Upper lobe of left lung (tissue), 6 donors: ENCODE measurements at regions not wholly inside any gene's neighbourhood (a gene's known extent, or its start where the extent isn't known, plus 50 kb on each side); places are given as distances from the start of the nearest gene placed in this dataset.
A peak's percentile ranks its signal among the peaks of the same experiment; 100 is the strongest.
"Not testable (repeated sequence)": the region's sequence is repeated elsewhere in the genome, so short reads cannot be mapped to it uniquely, and the experiment has no call there.

Experiments
- ATAC-seq, 2 donors: fragments of 200-7000 bp; cut with Tn5 transposase; one replicate each; pipeline ENCODE4 v1.9.1; 2022; ENCODE audit warnings: mild to moderate bottlenecking in 2 of 2, moderate library complexity in 2 of 2; ENCODE audit not compliant: low FRiP score in 2 of 2
- DNase-seq, 2 donors: peaks; one replicate each; pipeline ENCODE4 v3.0.0-alpha.2; 2019 to 2020
- H3K27ac ChIP-seq, 4 donors: fragments of 200-600 bp; sonication (generic); one replicate each; pipeline ENCODE4 v1.5.1; 2016 to 2019
- H3K27me3 ChIP-seq, 4 donors: fragments of 200-600 bp; sonication (generic); one replicate each; pipeline ENCODE4 v1.5.1; 2017 to 2019
- H3K36me3 ChIP-seq, 4 donors: fragments of 200-600 bp; sonication (generic); one replicate each; pipeline ENCODE4 v1.5.1; 2016 to 2019
- H3K4me1 ChIP-seq, 4 donors: fragments of 200-600 bp; sonication (generic); one replicate each; pipeline ENCODE4 v1.5.1; 2018 to 2019
- H3K4me3 ChIP-seq, 4 donors: fragments of 200-600 bp; sonication (generic); one replicate each; pipeline ENCODE4 v1.5.1; 2017 to 2019; ENCODE audit warnings: mild to moderate bottlenecking in 2 of 4, moderate library complexity in 1 of 4
- H3K9me3 ChIP-seq, 4 donors: fragments of 200-600 bp; sonication (generic); one replicate each; pipeline ENCODE4 v1.5.1; 2018 to 2019
- EP300 ChIP-seq, 4 donors: sonication (generic); formaldehyde crosslinking; IDR thresholded peaks; one replicate each; pipeline ENCODE4 v1.5.1; 2017; ENCODE audit warnings: antibody characterized with exemption in 4 of 4, control low read depth in 2 of 4
- POLR2A ChIP-seq, 4 donors: fragments of 450-650 bp; IDR thresholded peaks; one replicate each; pipeline ENCODE4 v1.5.1; 2016 to 2017; ENCODE audit warnings: antibody characterized with exemption in 4 of 4, mild to moderate bottlenecking in 2 of 4
- POLR2AphosphoS5 ChIP-seq, 2 donors: sonication (generic); formaldehyde crosslinking; IDR thresholded peaks; one replicate each; pipeline ENCODE4 v1.5.1; 2017; ENCODE audit warnings: antibody characterized with exemption in 2 of 2
- WGBS, 2 donors: methylation state at CpG; one replicate each; pipeline ENCODE4 v1.1.5; 2017 to 2018; 5-methylcytosine and 5-hydroxymethylcytosine counted together
- TF ChIP-seq, protein P1 (sequence below), 6 experiments: fragments of 450-650 bp in 4 of 6; fragments of 200-600 bp in 2 of 6; sonication (generic) in 2 of 6; IDR thresholded peaks; one replicate each; pipeline ENCODE4 v1.5.1; 2016 to 2019; ENCODE audit warnings: antibody characterized with exemption in 6 of 6
- donor health status: DM: no; HTN: no; CAD: no; lungs with moderate emphysema.
- donor health status: DM: no; HTN: yes; CAD: no; lungs with severe emphysema.

DNA sequence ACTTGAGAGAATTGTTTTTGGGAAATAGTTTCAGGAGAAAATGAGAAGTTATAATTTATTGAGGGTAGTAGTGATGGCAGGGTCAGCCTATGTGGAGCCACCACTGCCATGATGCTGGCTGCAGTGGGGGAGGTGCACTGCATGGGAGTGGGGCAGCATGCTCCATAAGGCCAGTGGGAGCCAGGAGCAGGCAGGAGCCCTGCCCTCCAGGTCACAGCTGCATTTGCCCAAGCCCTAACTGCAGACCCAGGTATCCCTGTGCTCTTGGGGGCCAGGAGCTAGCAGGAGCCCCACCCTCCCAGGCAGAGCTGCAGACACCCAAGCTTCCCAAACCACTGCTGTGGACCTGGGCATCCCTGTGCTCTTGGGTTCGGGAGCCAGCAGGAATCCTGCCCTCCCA is 757.3 kb upstream of the CRIM1 start:
- Histone ChIP-seq H3K9me3 (peaks cover 0 to 17% (median 3%) of the 10 kb centered on the region in 4 donors), H3K27ac (no peak overlapping the region), H3K4me3 (no peak overlapping the region), H3K4me1 (no peaks in the 10 kb centered on the region), H3K27me3 (no peaks in the 10 kb centered on the region), H3K36me3 (no peaks in the 10 kb centered on the region)
- TF ChIP-seq POLR2AphosphoS5 (IDR thresholded peaks at IDR 0.05) (no peak), EP300 (IDR thresholded peaks at IDR 0.05) (no peak), POLR2A (IDR thresholded peaks at IDR 0.05) (no peak)
- TF ChIP-seq, protein P1, sequence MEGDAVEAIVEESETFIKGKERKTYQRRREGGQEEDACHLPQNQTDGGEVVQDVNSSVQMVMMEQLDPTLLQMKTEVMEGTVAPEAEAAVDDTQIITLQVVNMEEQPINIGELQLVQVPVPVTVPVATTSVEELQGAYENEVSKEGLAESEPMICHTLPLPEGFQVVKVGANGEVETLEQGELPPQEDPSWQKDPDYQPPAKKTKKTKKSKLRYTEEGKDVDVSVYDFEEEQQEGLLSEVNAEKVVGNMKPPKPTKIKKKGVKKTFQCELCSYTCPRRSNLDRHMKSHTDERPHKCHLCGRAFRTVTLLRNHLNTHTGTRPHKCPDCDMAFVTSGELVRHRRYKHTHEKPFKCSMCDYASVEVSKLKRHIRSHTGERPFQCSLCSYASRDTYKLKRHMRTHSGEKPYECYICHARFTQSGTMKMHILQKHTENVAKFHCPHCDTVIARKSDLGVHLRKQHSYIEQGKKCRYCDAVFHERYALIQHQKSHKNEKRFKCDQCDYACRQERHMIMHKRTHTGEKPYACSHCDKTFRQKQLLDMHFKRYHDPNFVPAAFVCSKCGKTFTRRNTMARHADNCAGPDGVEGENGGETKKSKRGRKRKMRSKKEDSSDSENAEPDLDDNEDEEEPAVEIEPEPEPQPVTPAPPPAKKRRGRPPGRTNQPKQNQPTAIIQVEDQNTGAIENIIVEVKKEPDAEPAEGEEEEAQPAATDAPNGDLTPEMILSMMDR (IDR thresholded peaks at IDR 0.05), result no peak
- peak in 1 of 2 donors; percentile 61 for ATAC-seq
- DNase-seq, result peak in 1 of 2 donors; percentile 38
- WGBS, 2 donors, result 60 to 100% methylated on average over 1 of the region's 1 CpG

DNA sequence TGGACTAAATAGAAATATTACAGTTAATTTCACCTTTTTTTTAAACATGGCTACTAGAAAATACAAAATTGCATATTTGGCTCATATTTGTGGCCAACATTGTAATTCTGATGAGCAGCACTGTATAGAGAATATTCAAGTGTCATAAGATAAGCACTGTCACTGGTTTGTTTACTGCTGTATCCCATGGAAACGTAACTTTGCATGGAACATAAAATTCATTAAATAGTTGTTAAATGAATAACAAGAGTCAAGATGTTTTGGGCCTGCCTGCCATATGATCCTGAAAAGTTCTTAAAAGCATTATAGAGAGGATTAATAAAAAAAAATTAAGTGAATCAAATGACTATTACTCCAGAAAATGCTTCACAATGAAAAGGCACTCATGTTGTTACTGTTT is 763.7 kb upstream of the CRIM1 start:
- no peaks in the 10 kb centered on the region for H3K27me3 ChIP-seq
- no peak for TF ChIP-seq POLR2A (IDR thresholded peaks at IDR 0.05)
- TF ChIP-seq EP300 (IDR thresholded peaks at IDR 0.05), result no peak
- TF ChIP-seq, protein P1 (IDR thresholded peaks at IDR 0.05), result no peak
- TF ChIP-seq POLR2AphosphoS5 (IDR thresholded peaks at IDR 0.05), result no peak
- no peak for DNase-seq
- H3K27ac ChIP-seq, result no peak overlapping the region
- no peaks in the 10 kb centered on the region for H3K4me1 ChIP-seq
- H3K4me3 ChIP-seq, result no peak overlapping the region
- H3K9me3 ChIP-seq, result no peaks in the 10 kb centered on the region
- no peak for ATAC-seq
- WGBS, 2 donors, result 67 to 72% methylated on average over 1 of the region's 1 CpG
- H3K36me3 ChIP-seq, result no peaks in the 10 kb centered on the region

DNA sequence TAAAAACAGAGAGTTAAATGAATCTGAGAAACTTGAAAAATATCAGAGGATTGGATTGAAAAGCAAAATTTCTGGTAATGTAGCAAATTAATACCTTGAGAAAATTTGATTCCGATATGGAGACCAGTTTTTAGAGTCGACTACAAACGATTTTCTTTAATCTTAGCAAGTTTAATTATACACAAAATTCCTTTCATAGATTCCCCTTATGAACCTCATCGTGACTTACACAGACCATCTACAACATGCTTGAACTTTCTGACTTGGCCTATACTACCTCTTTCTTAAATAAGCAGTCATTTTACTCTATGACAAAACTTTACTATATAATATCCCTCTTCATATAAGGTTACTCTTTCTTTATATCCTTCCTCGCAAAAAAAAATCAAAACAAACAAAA is 769.6 kb upstream of the CRIM1 start:
- Histone ChIP-seq H3K4me3 (no peak overlapping the region), H3K4me1 (no peaks in the 10 kb centered on the region), H3K9me3 (peaks cover 0 to 13% (median 3%) of the 10 kb centered on the region in 4 donors), H3K27me3 (no peaks in the 10 kb centered on the region), H3K27ac (no peak overlapping the region), H3K36me3 (no peaks in the 10 kb centered on the region)
- ATAC-seq (no peak), DNase-seq (no peak)
- TF ChIP-seq POLR2A (IDR thresholded peaks at IDR 0.05) (no peak), EP300 (IDR thresholded peaks at IDR 0.05) (no peak), POLR2AphosphoS5 (IDR thresholded peaks at IDR 0.05) (no peak)
- TF ChIP-seq, protein P1 (IDR thresholded peaks at IDR 0.05), result no peak
- 87 to 92% methylated on average over 5 of the region's 5 CpGs for WGBS, 2 donors

DNA sequence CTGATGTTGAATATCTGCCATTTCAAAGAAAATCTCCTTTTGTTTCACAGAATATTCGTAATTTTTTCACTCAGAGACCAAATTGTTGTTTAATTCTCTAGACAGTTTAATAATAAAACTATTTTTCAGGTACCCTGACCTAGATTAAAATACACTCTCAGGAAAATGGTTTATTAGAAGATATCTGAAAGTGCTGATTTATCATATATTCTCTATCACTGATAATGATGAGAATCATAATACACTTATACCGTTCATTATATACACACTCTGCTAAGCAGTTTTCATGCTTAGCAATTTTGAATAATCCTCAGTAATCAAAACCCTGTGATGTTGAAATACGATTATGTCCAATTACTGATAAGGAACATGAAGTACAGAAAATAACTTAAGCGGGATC is 772.9 kb upstream of the CRIM1 start:
- ATAC-seq, result no peak
- TF ChIP-seq, protein P1 (IDR thresholded peaks at IDR 0.05), result no peak
- TF ChIP-seq EP300 (IDR thresholded peaks at IDR 0.05), result no peak
- no peak for TF ChIP-seq POLR2AphosphoS5 (IDR thresholded peaks at IDR 0.05)
- TF ChIP-seq POLR2A (IDR thresholded peaks at IDR 0.05), result no peak
- Histone ChIP-seq H3K36me3 (no peaks in the 10 kb centered on the region), H3K9me3 (peaks cover 0 to 13% (median 3%) of the 10 kb centered on the region in 4 donors), H3K4me3 (no peak overlapping the region), H3K27me3 (no peaks in the 10 kb centered on the region), H3K27ac (no peak overlapping the region), H3K4me1 (no peaks in the 10 kb centered on the region)
- 74 to 84% methylated on average over 4 of the region's 4 CpGs for WGBS, 2 donors
- no peak for DNase-seq

DNA sequence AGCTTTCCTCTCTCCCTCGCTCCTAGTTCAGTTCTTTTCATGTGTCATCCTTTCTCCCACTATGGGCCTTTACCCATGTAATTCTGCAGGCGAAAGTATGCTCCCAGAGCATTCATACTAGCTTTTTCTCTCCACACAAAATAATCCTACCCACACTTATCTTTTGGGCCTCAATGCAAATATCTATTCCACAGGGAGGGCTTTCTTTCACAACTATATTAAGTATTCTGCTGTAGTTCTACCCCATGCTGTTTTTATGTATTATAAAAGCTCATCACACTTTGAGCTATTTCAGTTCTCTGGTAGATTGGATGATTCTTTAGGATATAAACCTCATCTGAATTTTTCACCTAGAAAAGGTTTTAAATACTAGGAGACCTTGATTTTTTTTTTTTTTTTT is 774.6 kb upstream of the CRIM1 start:
- Histone ChIP-seq H3K27ac (no peak overlapping the region), H3K9me3 (peaks cover 0 to 10% (median 3%) of the 10 kb centered on the region in 4 donors), H3K4me3 (no peak overlapping the region), H3K4me1 (no peaks in the 10 kb centered on the region), H3K36me3 (no peaks in the 10 kb centered on the region), H3K27me3 (no peaks in the 10 kb centered on the region)
- TF ChIP-seq EP300 (IDR thresholded peaks at IDR 0.05), result no peak
- TF ChIP-seq POLR2A (IDR thresholded peaks at IDR 0.05), result no peak
- TF ChIP-seq, protein P1 (IDR thresholded peaks at IDR 0.05), result no peak
- no peak for TF ChIP-seq POLR2AphosphoS5 (IDR thresholded peaks at IDR 0.05)
- ATAC-seq (no peak), DNase-seq (no peak)
- 88 to 98% methylated on average over 2 of the region's 2 CpGs for WGBS, 2 donors

DNA sequence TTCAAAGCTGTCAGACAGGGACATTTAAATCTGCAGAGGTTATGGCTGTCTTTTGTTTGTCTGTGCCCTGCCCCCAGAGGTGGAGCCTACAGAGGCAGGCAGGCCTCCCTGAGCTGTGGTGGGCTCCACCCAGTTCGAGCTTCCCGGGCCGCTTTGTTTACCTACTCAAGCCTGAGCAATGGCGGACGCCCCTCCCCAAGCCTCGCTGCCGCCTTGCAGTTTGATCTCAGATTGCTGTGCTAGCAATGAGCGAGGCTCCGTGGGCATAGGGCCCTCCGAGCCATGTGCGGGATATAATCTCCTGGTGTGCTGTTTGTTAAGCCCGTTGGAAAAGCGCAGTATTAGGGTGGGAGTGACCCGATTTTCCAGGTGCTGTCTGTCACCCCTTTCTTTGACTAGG is 787.0 kb upstream of the CRIM1 start:
- H3K36me3 ChIP-seq, H3K9me3 ChIP-seq, H3K27ac ChIP-seq, ATAC-seq, H3K4me1 ChIP-seq, H3K27me3 ChIP-seq, H3K4me3 ChIP-seq: not testable (repeated sequence)
- peak in 1 of 2 donors; percentile 54 for DNase-seq
- 95% methylated on average over 14 of the region's 14 CpGs; no CpG with 5 or more reads in 1 of the 2 donors for WGBS, 2 donors
